HCT116 (cell line): ENCODE measurements at regions not wholly inside any gene's neighbourhood (a gene's known extent, or its start where the extent isn't known, plus 50 kb on each side); places are given as distances from the start of the nearest gene placed in this dataset.

Experiments
- ATAC-seq: fragments of 200-7000 bp; cut with Tn5 transposase; 2 replicates; pipeline ENCODE4 v1.9.1; 2020; ENCODE audit warnings: mild to moderate bottlenecking, moderate library complexity
- BruUV-seq: library from RNA; stranded (reverse); fragments of 400-500 nt; replicated peaks from 2 replicates; lab custom pipeline; 2021; lab: Mats Ljungman, UMichigan
- CTCF ChIA-PET: fragments of 300-600 bp; sonication (Branson Sonifier 250); formaldehyde crosslinking; loops from one replicate; lab custom pipeline; 2021; ENCODE audit warnings: antibody characterized with exemption; lab: Charles Lee
- POLR2A ChIA-PET: fragments of 300-600, 350-600 bp; sonication (Branson Sonifier 250); formaldehyde crosslinking; loops from one replicate; lab custom pipeline; 2021; ENCODE audit warnings: antibody characterized with exemption; lab: Charles Lee
- RAD21 ChIA-PET, 2 experiments: fragments of 300-600 bp; sonication (Branson Sonifier 250); formaldehyde crosslinking; loops; one replicate each; lab custom pipeline; 2023; ENCODE audit warnings: low total read pairs in 2 of 2; ENCODE audit not compliant: uncharacterized antibody in 2 of 2, unreplicated experiment in 2 of 2, low non-redundant PET in 1 of 2; lab: Charles Lee
- DNase-seq: peaks from one replicate; pipeline ENCODE4 v3.0.0-alpha.2; 2010; ENCODE audit warnings: low read depth, low spot score
- H2AFZ ChIP-seq: fragments of 200-600 bp; shearing (Covaris generic), sonication (generic); 2 replicates; pipeline ENCODE4 v1.6.1; 2017; ENCODE audit warnings: low read depth, mixed run types, mixed read lengths, antibody characterized with exemption, low read length; ENCODE audit not compliant: poor library complexity, severe bottlenecking
- H3K27ac ChIP-seq: 2 replicates; pipeline ENCODE4 v1.5.1; 2012; ENCODE audit warnings: low read depth, low read length
- H3K27me3 ChIP-seq: fragments of 200-600 bp; sonication (generic); 2 replicates; pipeline ENCODE4 v1.6.1; 2016; ENCODE audit warnings: mixed run types, low read length, mixed read lengths; ENCODE audit not compliant: insufficient read depth
- H3K36me3 ChIP-seq, 2 experiments: fragments of 200-500 bp in 1 of 2; fragments of 200-600 bp in 1 of 2; sonication (Bioruptor generic) in 1 of 2; sonication (generic) in 1 of 2; 2 replicates each; pipeline versions ENCODE4 v1.5.1 to v1.6.1; 2014 to 2016; ENCODE audit warnings: low read length in 2 of 2, inconsistent platforms in 1 of 2, mixed read lengths in 1 of 2, mixed run types in 1 of 2; ENCODE audit not compliant: insufficient read depth in 2 of 2, control insufficient read depth in 1 of 2
- H3K4me1 ChIP-seq, 2 experiments: fragments of 200-600 bp in 1 of 2; sonication (generic) in 1 of 2; 2 replicates each; pipeline versions ENCODE4 v1.5.1 to v1.6.1; 2012 to 2017; ENCODE audit warnings: low read length in 2 of 2, inconsistent platforms in 1 of 2, mild to moderate bottlenecking in 1 of 2, mixed read lengths in 1 of 2, mixed run types in 1 of 2, moderate library complexity in 1 of 2; ENCODE audit not compliant: insufficient read depth in 2 of 2, control insufficient read depth in 1 of 2
- H3K4me2 ChIP-seq: fragments of 200-600 bp; sonication (generic); 2 replicates; pipeline ENCODE4 v1.6.1; 2017; ENCODE audit warnings: mixed run types, low read length, mixed read lengths
- H3K4me3 ChIP-seq, 2 experiments: fragments of 200-600 bp in 1 of 2; sonication (generic) in 1 of 2; replicated peaks in 1 of 2; 2 replicates each; pipeline ENCODE4 v1.5.1; 2011 to 2016; ENCODE audit warnings: low read length in 2 of 2, control low read depth in 1 of 2, low read depth in 1 of 2, mild to moderate bottlenecking in 1 of 2, mixed read lengths in 1 of 2, mixed run types in 1 of 2
- H3K79me2 ChIP-seq: fragments of 200-600 bp; sonication (generic); 2 replicates; pipeline ENCODE4 v1.6.1; 2017; ENCODE audit warnings: mild to moderate bottlenecking, mixed run types, low read length, moderate library complexity, mixed read lengths; ENCODE audit not compliant: insufficient read depth
- H3K9ac ChIP-seq: fragments of 200-600 bp; sonication (generic); 2 replicates; pipeline ENCODE4 v1.6.1; 2016; ENCODE audit warnings: low read length, mixed read lengths
- H3K9me2 ChIP-seq: fragments of 200-600 bp; sonication (generic), shearing (Covaris generic); 2 replicates; pipeline ENCODE4 v1.6.1; 2017; ENCODE audit warnings: mixed run types, mild to moderate bottlenecking, moderate library complexity; ENCODE audit not compliant: insufficient read depth
- H3K9me3 ChIP-seq, 2 experiments: fragments of 200-500 bp in 1 of 2; fragments of 200-600 bp in 1 of 2; sonication (Bioruptor generic) in 1 of 2; sonication (generic) in 1 of 2; 2 replicates each; pipeline ENCODE4 v1.6.1; 2014 to 2017; ENCODE audit warnings: low read length in 2 of 2, mixed read lengths in 2 of 2, inconsistent platforms in 1 of 2, low read depth in 1 of 2, mild to moderate bottlenecking in 1 of 2, mixed run types in 1 of 2, moderate library complexity in 1 of 2; ENCODE audit not compliant: control insufficient read depth in 1 of 2, insufficient read depth in 1 of 2
- H4K20me1 ChIP-seq: fragments of 200-600 bp; sonication (generic), shearing (Covaris generic); 2 replicates; pipeline ENCODE4 v1.6.1; 2017; ENCODE audit warnings: mixed run types, mild to moderate bottlenecking, moderate library complexity; ENCODE audit not compliant: insufficient read depth
- CBX3 ChIP-seq: IDR thresholded peaks from 2 replicates; pipeline ENCODE4 v1.6.1; 2012; ENCODE audit warnings: low read depth
- CEBPB ChIP-seq: IDR thresholded peaks from 2 replicates; pipeline ENCODE4 v1.6.1; 2012; ENCODE audit warnings: low read depth
- CTCF ChIP-seq, 3 experiments: fragments of 200-600 bp in 1 of 3; sonication (generic) in 1 of 3; IDR thresholded peaks in 2 of 3; conservative IDR thresholded peaks in 1 of 3; 2 replicates each; pipeline ENCODE4 v1.5.1; 2012 to 2017; ENCODE audit warnings: low read depth in 2 of 3, low read length in 2 of 3, antibody characterized with exemption in 1 of 3, borderline replicate concordance in 1 of 3, control low read depth in 1 of 3, mild to moderate bottlenecking in 1 of 3, mixed read lengths in 1 of 3, mixed run types in 1 of 3, moderate library complexity in 1 of 3; ENCODE audit not compliant: insufficient read depth in 1 of 3
- ELF1 ChIP-seq: IDR thresholded peaks from 2 replicates; pipeline ENCODE4 v1.6.1; 2012; ENCODE audit warnings: low read depth, borderline replicate concordance
- EZH2phosphoT487 ChIP-seq: fragments of 200-600 bp; IDR thresholded peaks from 2 replicates; pipeline ENCODE4 v1.6.1; 2018; ENCODE audit warnings: antibody characterized with exemption, borderline replicate concordance
- MAX ChIP-seq: IDR thresholded peaks from 2 replicates; pipeline ENCODE4 v1.6.1; 2012
- POLR2A ChIP-seq: IDR thresholded peaks from 2 replicates; pipeline ENCODE4 v1.7.0; 2011; ENCODE audit warnings: borderline replicate concordance; ENCODE audit not compliant: insufficient read depth, insufficient read length; ENCODE audit errors: extremely low read depth
- POLR2AphosphoS5 ChIP-seq: IDR thresholded peaks from 2 replicates; pipeline ENCODE4 v1.6.1; 2011; ENCODE audit warnings: mild to moderate bottlenecking, low read depth, low read length, moderate library complexity
- SIN3A ChIP-seq: IDR thresholded peaks from 2 replicates; pipeline ENCODE4 v1.6.1; 2012; ENCODE audit warnings: low read depth
- SP1 ChIP-seq: IDR thresholded peaks from 2 replicates; pipeline ENCODE4 v1.6.1; 2012; ENCODE audit warnings: low read depth
- SRF ChIP-seq: IDR thresholded peaks from 2 replicates; pipeline ENCODE4 v1.6.1; 2012; ENCODE audit warnings: low read depth
- TCF7L2 ChIP-seq: IDR thresholded peaks from 2 replicates; pipeline ENCODE4 v1.7.0; 2011; ENCODE audit warnings: borderline replicate concordance, inconsistent platforms; ENCODE audit not compliant: insufficient read depth, insufficient read length; ENCODE audit errors: extremely low read depth
- ZBTB33 ChIP-seq: IDR thresholded peaks from 2 replicates; pipeline ENCODE4 v1.6.1; 2011; ENCODE audit warnings: mild to moderate bottlenecking, low read length, moderate library complexity; ENCODE audit not compliant: insufficient replicate concordance; ENCODE audit errors: extremely low read depth
- ZFX ChIP-seq: fragments of 450-650 bp; IDR thresholded peaks from 2 replicates; pipeline ENCODE4 v1.6.1; 2017
- intact Hi-C: fragments of 100-400 bp; cut with micrococcal nuclease; formaldehyde crosslinking; loops from 2 replicates; pipeline ENCODE4 v1.10.0; 2022

DNA sequence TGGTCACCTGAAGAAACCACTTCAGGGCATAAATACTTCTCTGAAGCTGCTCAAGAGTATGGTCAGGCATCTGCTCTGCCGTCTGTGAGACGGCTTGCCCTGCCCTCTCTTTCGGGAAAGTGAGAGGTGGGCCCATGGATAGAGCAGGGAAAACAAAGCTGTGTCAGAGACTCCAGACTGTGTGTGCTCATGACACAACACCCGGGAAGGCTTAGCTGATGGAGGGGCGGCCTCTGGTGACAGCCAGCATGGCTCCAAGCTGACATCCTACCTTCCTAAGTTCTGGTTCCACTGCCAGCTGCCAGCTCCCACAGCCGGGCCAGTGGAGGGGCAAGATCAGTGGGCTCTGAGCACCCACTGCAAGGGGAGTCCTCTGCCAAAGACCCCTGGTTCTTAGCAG, 215.3 kb downstream of the ANKRD30B start:
- TF ChIP-seq SRF (no peak), TCF7L2 (no peak), CTCF (IDR thresholded peaks at IDR 0.05 in 2 of 3, conservative IDR thresholded peaks at IDR 0.05 in 1 of 3; ENCODE audit: borderline replicate concordance in 1 of 3, insufficient read depth in 1 of 3, low read depth in 2 of 3, low read length in 2 of 3) (no peak), MAX (no peak), ELF1 (no peak), POLR2A (no peak), ZBTB33 (no peak), SP1 (no peak), CEBPB (no peak), ZFX (no peak), CBX3 (no peak), EZH2phosphoT487 (no peak), POLR2AphosphoS5 (no peak), SIN3A (no peak)
- Histone ChIP-seq H3K27me3 (no peaks in the 10 kb centered on the region), H3K9ac (no peak overlapping the region), H3K36me3 (no peaks in the 10 kb centered on the region), H3K4me1 (no peaks in the 10 kb centered on the region), H3K79me2 (no peaks in the 10 kb centered on the region), H2AFZ (no peak overlapping the region), H3K9me2 (no peaks in the 10 kb centered on the region), H3K9me3 (peaks cover 5 to 7% of the 10 kb centered on the region in 2 experiments; a peak in 3 of 4 replicates), H3K4me2 (no peak overlapping the region), H3K4me3 (no peak overlapping the region), H3K27ac (no peak overlapping the region), H4K20me1 (no peaks in the 10 kb centered on the region)
- DNase-seq (no peak), ATAC-seq (no peak)
- ChIA-PET POLR2A (no interaction called here), RAD21 (no interaction called here), CTCF (no interaction called here)
- intact Hi-C loops, result no loop called here
- BruUV-seq, result no TSS peak
